Neural cell (in vitro differentiated cells): ENCODE measurements at regions not wholly inside any gene's neighbourhood (a gene's known extent, or its start where the extent isn't known, plus 50 kb on each side); places are given as distances from the start of the nearest gene placed in this dataset.

Experiments
- CTCF ChIP-seq: fragments of 450-650 bp; IDR thresholded peaks from 2 replicates; pipeline ENCODE4 v1.5.1; 2014; ENCODE audit warnings: antibody characterized with exemption, mild to moderate bottlenecking, moderate library complexity; ENCODE audit not compliant: poor library complexity, severe bottlenecking
- EP300 ChIP-seq: fragments of 450-650 bp; conservative IDR thresholded peaks from 2 replicates; pipeline ENCODE4 v1.6.1; 2014; ENCODE audit warnings: antibody characterized with exemption, mild to moderate bottlenecking, moderate library complexity; ENCODE audit not compliant: poor library complexity, severe bottlenecking
- EZH2 ChIP-seq: fragments of 200-600, 300-800 bp; shearing (Covaris generic), sonication (generic); IDR thresholded peaks from 2 replicates; pipeline ENCODE4 v1.6.1; 2014; ENCODE audit warnings: antibody characterized with exemption, low read length, borderline replicate concordance, mild to moderate bottlenecking; ENCODE audit not compliant: insufficient read depth, poor library complexity, severe bottlenecking
- MXI1 ChIP-seq: fragments of 450-650 bp; conservative IDR thresholded peaks from 2 replicates; pipeline ENCODE4 v1.6.1; 2014; ENCODE audit warnings: antibody characterized with exemption, mild to moderate bottlenecking; ENCODE audit not compliant: poor library complexity, severe bottlenecking
- POLR2AphosphoS5 ChIP-seq: IDR thresholded peaks from 2 replicates; pipeline ENCODE4 v1.6.1; 2012
- RAD21 ChIP-seq: fragments of 450-650 bp; conservative IDR thresholded peaks from 2 replicates; pipeline ENCODE4 v1.6.1; 2014; ENCODE audit warnings: antibody characterized with exemption, mild to moderate bottlenecking, moderate library complexity
- REST ChIP-seq: IDR thresholded peaks from 2 replicates; pipeline ENCODE4 v1.6.1; 2012; ENCODE audit warnings: borderline replicate concordance
- SMC3 ChIP-seq: fragments of 450-650 bp; conservative IDR thresholded peaks from 2 replicates; pipeline ENCODE4 v1.6.1; 2014; ENCODE audit warnings: antibody characterized with exemption, mild to moderate bottlenecking, moderate library complexity; ENCODE audit not compliant: poor library complexity
- TAF1 ChIP-seq: IDR thresholded peaks from 2 replicates; pipeline ENCODE4 v1.6.1; 2012; ENCODE audit warnings: low read depth

- TF ChIP-seq POLR2AphosphoS5 (no peak), CTCF (no peak), EP300 (no peak), TAF1 (no peak), EZH2 (no peak), REST (no peak), RAD21 (no peak), SMC3 (no peak), MXI1 (no peak)
Measured at GRCh38 chr2:212858496-212858895, 292.9 kb downstream of the IKZF2 start.
